ENCODE measurements at regions not wholly inside any gene's neighbourhood (a gene's known extent, or its start where the extent isn't known, plus 50 kb on each side); places are given as distances from the start of the nearest gene placed in this dataset.

DNA sequence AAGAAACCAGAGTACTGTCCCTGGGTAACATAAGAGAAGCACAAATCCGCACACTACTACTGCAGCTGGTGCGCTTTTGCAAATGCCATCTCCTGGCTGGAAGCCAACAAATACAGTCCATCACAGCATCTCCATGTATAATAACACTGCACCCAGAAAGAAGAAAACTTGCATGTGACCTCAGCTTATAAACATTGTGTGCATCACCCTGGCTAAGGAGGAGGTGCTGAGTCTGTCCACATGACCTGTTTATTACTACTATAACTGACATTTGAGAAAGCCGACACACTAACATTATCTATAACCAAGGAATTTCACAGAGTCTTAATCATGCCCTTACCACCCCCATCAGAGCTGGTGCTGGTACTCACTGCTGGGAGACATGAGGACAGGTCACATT, 516.8 kb downstream of the CFAP47 start:
- TF ChIP-seq, protein P1, sequence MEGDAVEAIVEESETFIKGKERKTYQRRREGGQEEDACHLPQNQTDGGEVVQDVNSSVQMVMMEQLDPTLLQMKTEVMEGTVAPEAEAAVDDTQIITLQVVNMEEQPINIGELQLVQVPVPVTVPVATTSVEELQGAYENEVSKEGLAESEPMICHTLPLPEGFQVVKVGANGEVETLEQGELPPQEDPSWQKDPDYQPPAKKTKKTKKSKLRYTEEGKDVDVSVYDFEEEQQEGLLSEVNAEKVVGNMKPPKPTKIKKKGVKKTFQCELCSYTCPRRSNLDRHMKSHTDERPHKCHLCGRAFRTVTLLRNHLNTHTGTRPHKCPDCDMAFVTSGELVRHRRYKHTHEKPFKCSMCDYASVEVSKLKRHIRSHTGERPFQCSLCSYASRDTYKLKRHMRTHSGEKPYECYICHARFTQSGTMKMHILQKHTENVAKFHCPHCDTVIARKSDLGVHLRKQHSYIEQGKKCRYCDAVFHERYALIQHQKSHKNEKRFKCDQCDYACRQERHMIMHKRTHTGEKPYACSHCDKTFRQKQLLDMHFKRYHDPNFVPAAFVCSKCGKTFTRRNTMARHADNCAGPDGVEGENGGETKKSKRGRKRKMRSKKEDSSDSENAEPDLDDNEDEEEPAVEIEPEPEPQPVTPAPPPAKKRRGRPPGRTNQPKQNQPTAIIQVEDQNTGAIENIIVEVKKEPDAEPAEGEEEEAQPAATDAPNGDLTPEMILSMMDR (IDR thresholded peaks at IDR 0.05; ENCODE audit: control insufficient read depth, insufficient read depth, low read depth, low read length, missing control alignments), result no peak
- DNase-seq (ENCODE audit: low read depth), result no peak
- no peak overlapping the region for H3K4me3 ChIP-seq (ENCODE audit: control insufficient read depth, low read depth, low read length)

DNA sequence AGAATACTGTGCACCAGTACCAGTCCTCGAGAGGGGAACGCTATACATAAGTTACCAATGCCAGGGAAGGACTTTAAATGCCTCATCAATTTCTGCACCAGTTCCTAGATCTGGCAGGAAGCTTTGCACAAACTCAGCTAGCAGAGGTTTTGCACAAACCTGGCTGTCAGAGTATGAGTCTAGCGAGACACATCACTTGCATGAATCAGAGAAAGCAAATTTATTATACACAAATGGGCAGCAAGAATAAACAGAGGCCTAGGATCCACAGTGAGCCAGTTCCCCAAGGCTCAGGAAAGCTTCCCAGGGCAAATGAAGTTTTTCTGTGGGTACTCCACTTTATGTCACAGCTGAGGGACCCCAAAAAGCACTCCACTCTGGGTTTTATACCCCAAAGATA, 523.5 kb downstream of the CFAP47 start:
- no peak overlapping the region for H3K4me3 ChIP-seq (ENCODE audit: control insufficient read depth, low read depth, low read length)
- no peak for DNase-seq (ENCODE audit: low read depth)
- TF ChIP-seq, protein P1 (IDR thresholded peaks at IDR 0.05; ENCODE audit: control insufficient read depth, insufficient read depth, low read depth, low read length, missing control alignments), result no peak

DNA sequence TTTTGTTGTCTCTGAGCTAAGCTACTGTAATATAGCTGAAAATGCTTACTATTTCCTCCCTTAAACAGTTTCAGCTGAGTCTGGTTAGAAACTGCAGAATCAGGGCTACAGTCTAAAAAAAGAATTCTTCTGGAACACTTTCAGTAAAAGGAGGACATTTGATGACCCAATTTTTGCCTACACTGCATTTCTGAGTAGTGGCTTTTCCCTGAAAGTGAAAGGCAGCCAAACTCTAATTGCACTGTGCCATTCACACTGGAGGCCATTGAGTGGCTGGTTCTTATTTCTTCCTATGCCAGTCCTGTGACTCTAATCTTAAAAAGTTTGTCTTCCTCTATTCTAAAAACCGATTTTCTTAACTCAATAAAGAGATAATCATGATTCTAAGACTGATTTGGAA, 526.0 kb downstream of the CFAP47 start:
- TF ChIP-seq, protein P1 (IDR thresholded peaks at IDR 0.05; ENCODE audit: control insufficient read depth, insufficient read depth, low read depth, low read length, missing control alignments), result no peak
- H3K4me3 ChIP-seq (ENCODE audit: control insufficient read depth, low read depth, low read length), result no peak overlapping the region
- no peak for DNase-seq (ENCODE audit: low read depth)

DNA sequence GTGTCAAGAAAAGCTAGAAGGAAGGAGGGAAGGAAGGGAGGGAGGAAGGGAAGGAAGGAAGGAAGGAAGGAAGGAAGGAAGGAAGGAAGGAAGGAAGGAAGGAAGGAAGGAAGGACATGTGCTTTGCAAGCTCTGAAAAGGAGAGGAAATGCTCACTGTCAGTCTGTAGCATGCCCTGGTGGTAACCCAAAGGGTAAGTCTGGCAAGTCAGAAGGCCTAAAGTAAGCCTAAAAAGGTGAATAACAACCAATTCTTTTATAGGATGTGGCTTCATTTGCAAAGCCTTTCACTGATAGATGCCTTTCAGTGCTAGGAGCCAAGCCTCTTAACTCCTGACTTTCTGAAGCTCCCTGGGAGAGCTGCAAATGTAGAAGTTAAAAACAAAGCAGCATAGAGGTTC, 542.6 kb downstream of the CFAP47 start:
- TF ChIP-seq, protein P1 (IDR thresholded peaks at IDR 0.05; ENCODE audit: control insufficient read depth, insufficient read depth, low read depth, low read length, missing control alignments), result no peak
- H3K4me3 ChIP-seq (ENCODE audit: control insufficient read depth, low read depth, low read length), result no peak overlapping the region
- DNase-seq (ENCODE audit: low read depth), result no peak

DNA sequence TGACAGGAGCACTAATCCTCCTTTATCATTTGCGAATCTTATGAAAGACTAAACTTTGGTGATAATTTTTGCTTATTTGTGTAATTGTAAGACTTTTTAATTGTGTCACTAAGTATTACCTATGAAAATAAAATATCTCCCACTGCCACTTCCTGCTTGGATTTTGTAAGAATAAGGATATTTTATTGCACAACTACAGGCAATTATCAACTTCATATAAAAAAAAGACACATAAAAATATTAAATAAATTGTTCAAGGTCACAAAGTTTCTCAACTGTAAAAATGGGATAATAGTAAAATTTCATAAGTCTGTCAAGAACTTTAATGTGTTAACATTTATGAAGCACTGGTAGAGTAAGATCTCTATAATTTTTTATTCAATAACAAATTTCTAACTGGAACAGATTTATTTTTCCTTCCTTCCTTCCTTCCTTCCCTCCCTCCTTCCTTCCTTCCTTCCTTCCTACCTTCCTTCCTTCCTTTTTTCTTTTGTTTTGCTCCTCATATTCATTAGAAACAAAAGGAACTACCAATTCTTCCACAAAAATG, 527.6 kb upstream of the FAM47C start:
- H3K4me3 ChIP-seq (ENCODE audit: control insufficient read depth, low read depth, low read length), result no peak overlapping the region
- TF ChIP-seq, protein P1 (IDR thresholded peaks at IDR 0.05; ENCODE audit: control insufficient read depth, insufficient read depth, low read depth, low read length, missing control alignments), result no peak
- no peak for DNase-seq (ENCODE audit: low read depth)

DNA sequence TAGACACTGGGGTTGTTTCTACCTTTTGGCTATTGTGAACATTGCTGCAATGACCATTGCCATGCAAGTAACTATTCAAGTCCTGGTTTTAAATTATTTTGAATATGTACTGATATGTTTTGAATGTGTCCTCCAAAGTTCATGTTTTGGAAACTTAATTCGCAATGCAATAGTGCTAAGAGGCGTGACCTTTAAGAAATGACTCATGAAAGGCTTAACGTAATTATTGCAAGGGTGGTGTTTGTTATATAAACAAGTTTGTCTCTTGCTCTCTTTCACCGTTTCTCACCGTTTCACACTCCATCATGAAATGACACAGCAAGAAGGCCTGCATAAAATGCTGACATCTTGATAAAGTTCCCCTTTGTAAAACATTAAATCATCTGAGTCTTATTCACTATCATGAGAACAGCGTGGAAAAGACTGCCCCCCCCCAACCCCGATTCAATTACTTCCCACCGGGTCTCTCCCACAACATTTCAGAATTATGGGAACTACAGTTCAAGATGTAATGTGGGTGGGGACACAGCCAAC, 506.9 kb upstream of the FAM47C start:
- no peak for DNase-seq (ENCODE audit: low read depth)
- H3K4me3 ChIP-seq (ENCODE audit: control insufficient read depth, low read depth, low read length), result no peak overlapping the region
- TF ChIP-seq, protein P1 (IDR thresholded peaks at IDR 0.05; ENCODE audit: control insufficient read depth, insufficient read depth, low read depth, low read length, missing control alignments), result no peak
